Hematopoietic multipotent progenitor cell treated with erythropoietin and hydrocortisone succinate and interleukin-3 and kit ligand, for 17 days (in vitro differentiated cells): ENCODE measurements at regions not wholly inside any gene's neighbourhood (a gene's known extent, or its start where the extent isn't known, plus 50 kb on each side); places are given as distances from the start of the nearest gene placed in this dataset.
"Not testable (repeated sequence)": the region's sequence is repeated elsewhere in the genome, so short reads cannot be mapped to it uniquely, and the experiment has no call there.

ENCODE experiments used
- DNase-seq: peaks from one replicate; pipeline ENCODE4 v3.0.0-alpha.2; 2015; ENCODE audit warnings: low spot score

- no peak for DNase-seq
Measured at GRCh38 chr1:25021591-25022215, 91.6 kb upstream of the RUNX3 start.

GRCh38 chr1:25020851-25021590 lies 90.9 kb upstream of the RUNX3 start:
- no peak for DNase-seq

GRCh38 chr1:25020173-25020845 lies 90.2 kb upstream of the RUNX3 start:
- DNase-seq = no peak

GRCh38 chr1:25019337-25020172 lies 89.5 kb upstream of the RUNX3 start:
- no peak for DNase-seq

- DNase-seq = no peak
Measured at GRCh38 chr1:25018943-25019336, 88.9 kb upstream of the RUNX3 start.

GRCh38 chr1:25018110-25018735 lies 88.1 kb upstream of the RUNX3 start:
- no peak for DNase-seq

GRCh38 chr1:25017436-25018109 lies 87.5 kb upstream of the RUNX3 start:
- DNase-seq = no peak

GRCh38 chr1:25012966-25013962 lies 83.2 kb upstream of the RUNX3 start:
- DNase-seq = no peak

GRCh38 chr1:25011943-25012638 lies 82.0 kb upstream of the RUNX3 start:
- no peak for DNase-seq

- no peak for DNase-seq
Measured at GRCh38 chr1:25011275-25011674, 81.2 kb upstream of the RUNX3 start.

- no peak for DNase-seq
Measured at GRCh38 chr1:25009671-25010262, 79.7 kb upstream of the RUNX3 start.

GRCh38 chr1:25008192-25008485 lies 78.1 kb upstream of the RUNX3 start:
- no peak for DNase-seq

- DNase-seq = not testable (repeated sequence)
Measured at GRCh38 chr1:25007390-25008191, 77.5 kb upstream of the RUNX3 start.

GRCh38 chr1:25006770-25007169 lies 76.7 kb upstream of the RUNX3 start:
- no peak for DNase-seq

GRCh38 chr1:25004355-25004754 lies 74.3 kb upstream of the RUNX3 start:
- no peak for DNase-seq

- DNase-seq = no peak
Measured at GRCh38 chr1:25003457-25004190, 73.5 kb upstream of the RUNX3 start.

- no peak for DNase-seq
Measured at GRCh38 chr1:25003000-25003399, 72.9 kb upstream of the RUNX3 start.
